SU-DHL-6 (cell line): ENCODE measurements at regions not wholly inside any gene's neighbourhood (a gene's known extent, or its start where the extent isn't known, plus 50 kb on each side); places are given as distances from the start of the nearest gene placed in this dataset.

Source experiments
- H2AFZ ChIP-seq: fragments of 200-600 bp; sonication (generic); 2 replicates; pipeline ENCODE4 v1.6.1; 2014; ENCODE audit warnings: low read depth, mild to moderate bottlenecking, moderate library complexity, mixed read lengths, antibody characterized with exemption, low read length; ENCODE audit not compliant: severe bottlenecking
- H3F3A ChIP-seq: fragments of 200-600 bp; shearing (Covaris generic); 2 replicates; pipeline ENCODE4 v1.6.0; 2016; ENCODE audit warnings: antibody characterized with exemption, mild to moderate bottlenecking; ENCODE audit not compliant: insufficient read depth
- H3K27ac ChIP-seq: fragments of 200-600 bp; sonication (generic); 2 replicates; pipeline ENCODE4 v1.5.1; 2016; ENCODE audit warnings: low read depth, mild to moderate bottlenecking, low read length, moderate library complexity, mixed read lengths
- H3K27me3 ChIP-seq: fragments of 200-600 bp; sonication (generic), shearing (Covaris generic); 2 replicates; pipeline ENCODE4 v1.6.0; 2014; ENCODE audit warnings: mild to moderate bottlenecking, low read length
- H3K36me3 ChIP-seq: fragments of 200-600 bp; sonication (generic); 2 replicates; pipeline ENCODE4 v1.6.1; 2014; ENCODE audit warnings: mild to moderate bottlenecking, low read length, mixed read lengths
- H3K4me2 ChIP-seq: fragments of 300-600, 200-600 bp; shearing (Covaris generic), sonication (generic); 2 replicates; pipeline ENCODE4 v1.6.0; 2014; ENCODE audit warnings: low read length, low read depth, mild to moderate bottlenecking; ENCODE audit not compliant: poor library complexity, severe bottlenecking
- H3K4me3 ChIP-seq: fragments of 200-600 bp; sonication (generic); 2 replicates; pipeline ENCODE4 v1.5.1; 2014; ENCODE audit warnings: antibody characterized with exemption, low read length, mild to moderate bottlenecking, mixed read lengths; ENCODE audit not compliant: insufficient read depth, poor library complexity, severe bottlenecking
- H3K79me2 ChIP-seq: fragments of 200-600 bp; sonication (generic); 2 replicates; pipeline ENCODE4 v1.6.1; 2014; ENCODE audit warnings: mild to moderate bottlenecking, low read length, moderate library complexity; ENCODE audit not compliant: insufficient read depth
- H3K9ac ChIP-seq: fragments of 200-600 bp; sonication (generic); 2 replicates; pipeline ENCODE4 v1.7.0; 2014; ENCODE audit warnings: mild to moderate bottlenecking, low read length
- H3K9me2 ChIP-seq: fragments of 200-600 bp; sonication (generic); replicated peaks from 2 replicates; pipeline ENCODE4 v1.6.1; 2014; ENCODE audit warnings: low read length; ENCODE audit not compliant: insufficient read depth
- H3K9me3 ChIP-seq: fragments of 200-600 bp; sonication (generic); 2 replicates; pipeline ENCODE4 v1.6.1; 2014; ENCODE audit warnings: low read length, mixed read lengths; ENCODE audit not compliant: insufficient read depth
- H4K20me1 ChIP-seq: fragments of 200-600 bp; sonication (generic); 2 replicates; pipeline ENCODE4 v1.6.1; 2014; ENCODE audit warnings: low read depth, mild to moderate bottlenecking, antibody characterized with exemption, low read length, moderate library complexity, mixed read lengths
- EZH2phosphoT487 ChIP-seq: fragments of 200-600 bp; sonication (generic), shearing (Covaris generic); conservative IDR thresholded peaks from 2 replicates; pipeline ENCODE4 v1.6.1; 2018; ENCODE audit warnings: mild to moderate bottlenecking, antibody characterized with exemption, low read length, moderate library complexity, mixed read lengths
- TF ChIP-seq, protein P1 (sequence below): fragments of 200-600 bp; sonication (generic); IDR thresholded peaks from one replicate; pipeline ENCODE4 v1.5.1; 2017; ENCODE audit warnings: antibody characterized with exemption, mild to moderate bottlenecking, low read length, moderate library complexity; ENCODE audit not compliant: insufficient read depth, poor library complexity, severe bottlenecking

DNA sequence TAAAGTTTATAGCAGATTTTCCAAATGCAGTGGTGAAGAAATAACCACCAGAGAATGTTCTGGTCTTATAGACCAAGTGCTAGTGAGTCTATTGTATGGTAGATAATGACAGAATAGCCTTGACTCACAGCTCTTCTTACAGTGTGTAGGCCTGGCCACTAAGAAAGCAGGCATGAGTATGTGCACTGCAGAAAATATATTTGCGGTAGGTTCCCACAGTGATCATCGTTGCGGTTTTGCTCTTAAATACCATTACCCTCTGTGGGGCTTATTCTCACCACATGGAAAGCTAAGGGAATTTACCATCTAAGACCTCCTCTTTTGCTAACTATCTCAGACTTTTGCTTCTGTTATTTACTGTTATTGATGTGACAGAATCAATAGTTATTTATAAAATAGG, 212.3 kb upstream of the SYNDIG1 start:
- no peak for TF ChIP-seq EZH2phosphoT487
- TF ChIP-seq, protein P1, sequence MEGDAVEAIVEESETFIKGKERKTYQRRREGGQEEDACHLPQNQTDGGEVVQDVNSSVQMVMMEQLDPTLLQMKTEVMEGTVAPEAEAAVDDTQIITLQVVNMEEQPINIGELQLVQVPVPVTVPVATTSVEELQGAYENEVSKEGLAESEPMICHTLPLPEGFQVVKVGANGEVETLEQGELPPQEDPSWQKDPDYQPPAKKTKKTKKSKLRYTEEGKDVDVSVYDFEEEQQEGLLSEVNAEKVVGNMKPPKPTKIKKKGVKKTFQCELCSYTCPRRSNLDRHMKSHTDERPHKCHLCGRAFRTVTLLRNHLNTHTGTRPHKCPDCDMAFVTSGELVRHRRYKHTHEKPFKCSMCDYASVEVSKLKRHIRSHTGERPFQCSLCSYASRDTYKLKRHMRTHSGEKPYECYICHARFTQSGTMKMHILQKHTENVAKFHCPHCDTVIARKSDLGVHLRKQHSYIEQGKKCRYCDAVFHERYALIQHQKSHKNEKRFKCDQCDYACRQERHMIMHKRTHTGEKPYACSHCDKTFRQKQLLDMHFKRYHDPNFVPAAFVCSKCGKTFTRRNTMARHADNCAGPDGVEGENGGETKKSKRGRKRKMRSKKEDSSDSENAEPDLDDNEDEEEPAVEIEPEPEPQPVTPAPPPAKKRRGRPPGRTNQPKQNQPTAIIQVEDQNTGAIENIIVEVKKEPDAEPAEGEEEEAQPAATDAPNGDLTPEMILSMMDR, result no peak
- no peaks in the 10 kb centered on the region for H3K27me3 ChIP-seq
- no peak overlapping the region for H3K27ac ChIP-seq

DNA sequence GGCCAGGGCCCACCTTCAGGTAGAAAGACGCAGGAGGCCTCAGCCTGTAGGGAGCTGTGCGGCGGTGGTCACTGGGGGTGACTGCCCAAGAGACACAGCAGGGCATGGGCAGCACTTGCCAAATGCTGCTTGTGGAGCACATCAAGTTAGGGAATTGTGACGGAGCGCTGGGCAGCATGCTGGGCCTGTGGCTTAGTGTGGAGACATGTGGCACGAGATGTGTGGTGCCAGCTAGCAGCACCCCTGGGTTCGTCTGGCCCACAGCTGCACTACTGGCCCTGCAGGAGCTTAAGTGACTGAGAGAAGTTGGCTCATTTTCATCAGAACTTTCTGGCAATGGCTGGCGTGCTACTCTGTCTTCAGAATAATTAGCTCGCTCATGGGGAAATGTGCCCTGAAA, 213.1 kb upstream of the SYNDIG1 start:
- no peaks in the 10 kb centered on the region for H3K9me2 ChIP-seq
- H3K9me3 ChIP-seq, result no peaks in the 10 kb centered on the region
- no peak overlapping the region for H3K9ac ChIP-seq
- no peaks in the 10 kb centered on the region for H3F3A ChIP-seq
- no peaks in the 10 kb centered on the region for H3K27me3 ChIP-seq
- no peak overlapping the region for H2AFZ ChIP-seq
- no peak overlapping the region for H3K4me3 ChIP-seq
- no peak for TF ChIP-seq EZH2phosphoT487
- TF ChIP-seq, protein P1, result no peak
- H3K79me2 ChIP-seq, result no peaks in the 10 kb centered on the region
- H3K4me2 ChIP-seq, result no peak overlapping the region
- H3K27ac ChIP-seq, result no peak overlapping the region
- H4K20me1 ChIP-seq, result no peaks in the 10 kb centered on the region
- no peaks in the 10 kb centered on the region for H3K36me3 ChIP-seq

More for the DNA sequence above, 212.3 kb upstream of the SYNDIG1 start:
- Histone ChIP-seq H4K20me1 (no peaks in the 10 kb centered on the region), H3K36me3 (no peaks in the 10 kb centered on the region), H3K9me3 (no peaks in the 10 kb centered on the region), H3K9me2 (no peaks in the 10 kb centered on the region), H2AFZ (no peak overlapping the region), H3K4me2 (no peak overlapping the region), H3K4me3 (no peak overlapping the region), H3F3A (no peaks in the 10 kb centered on the region), H3K79me2 (no peaks in the 10 kb centered on the region), H3K9ac (no peak overlapping the region)

DNA sequence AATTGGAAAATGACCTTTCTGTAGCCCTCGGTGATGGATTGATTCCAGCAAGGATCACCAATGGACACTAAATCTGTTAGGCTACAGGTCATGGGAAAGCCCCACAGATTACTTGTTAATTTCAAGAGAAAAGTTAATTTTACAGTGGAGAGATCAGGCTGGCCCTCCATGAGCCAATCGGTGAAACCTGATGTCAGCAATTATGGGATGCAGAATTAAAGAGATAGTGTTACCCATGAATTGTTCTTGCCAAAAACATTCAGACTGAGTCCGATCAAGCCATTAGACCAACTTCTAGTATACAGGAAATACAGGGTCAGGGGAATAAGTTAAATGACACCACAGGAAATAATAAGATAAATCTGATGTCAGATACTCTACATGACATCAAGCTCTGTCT, 214.9 kb upstream of the SYNDIG1 start:
- no peaks in the 10 kb centered on the region for H3K79me2 ChIP-seq
- no peak overlapping the region for H3K27ac ChIP-seq
- no peaks in the 10 kb centered on the region for H3F3A ChIP-seq
- no peaks in the 10 kb centered on the region for H3K27me3 ChIP-seq
- H3K9me3 ChIP-seq, result no peaks in the 10 kb centered on the region
- no peaks in the 10 kb centered on the region for H3K36me3 ChIP-seq
- H4K20me1 ChIP-seq, result no peaks in the 10 kb centered on the region
- H3K9me2 ChIP-seq, result no peaks in the 10 kb centered on the region
- H3K9ac ChIP-seq, result no peak overlapping the region
- no peak overlapping the region for H3K4me3 ChIP-seq
- TF ChIP-seq, protein P1, result no peak
- TF ChIP-seq EZH2phosphoT487, result no peak
- no peak overlapping the region for H3K4me2 ChIP-seq
- no peak overlapping the region for H2AFZ ChIP-seq
